ENCODE measurements at regions not wholly inside any gene's neighbourhood (a gene's known extent, or its start where the extent isn't known, plus 50 kb on each side); places are given as distances from the start of the nearest gene placed in this dataset.

DNA sequence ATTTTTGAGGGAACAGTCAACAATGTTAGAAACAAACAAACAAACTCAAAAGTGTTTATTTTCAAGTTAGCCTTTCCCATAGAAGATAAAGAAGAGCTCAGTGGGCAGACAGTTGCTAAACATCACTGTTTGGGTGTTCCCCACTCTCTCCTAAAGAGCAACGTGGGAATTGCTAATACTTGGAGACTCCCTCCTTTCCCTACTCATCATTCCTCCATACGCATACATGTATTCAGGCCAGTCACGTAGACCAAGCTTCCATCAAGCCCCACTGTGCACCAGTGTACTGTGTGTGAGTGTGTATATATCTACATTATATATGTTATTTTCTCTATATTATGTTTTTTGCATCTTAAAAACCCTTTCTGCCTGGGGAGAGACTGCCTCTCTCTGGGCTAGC lies 115.0 kb upstream of the EGFLAM start:
- TF ChIP-seq, protein P1, sequence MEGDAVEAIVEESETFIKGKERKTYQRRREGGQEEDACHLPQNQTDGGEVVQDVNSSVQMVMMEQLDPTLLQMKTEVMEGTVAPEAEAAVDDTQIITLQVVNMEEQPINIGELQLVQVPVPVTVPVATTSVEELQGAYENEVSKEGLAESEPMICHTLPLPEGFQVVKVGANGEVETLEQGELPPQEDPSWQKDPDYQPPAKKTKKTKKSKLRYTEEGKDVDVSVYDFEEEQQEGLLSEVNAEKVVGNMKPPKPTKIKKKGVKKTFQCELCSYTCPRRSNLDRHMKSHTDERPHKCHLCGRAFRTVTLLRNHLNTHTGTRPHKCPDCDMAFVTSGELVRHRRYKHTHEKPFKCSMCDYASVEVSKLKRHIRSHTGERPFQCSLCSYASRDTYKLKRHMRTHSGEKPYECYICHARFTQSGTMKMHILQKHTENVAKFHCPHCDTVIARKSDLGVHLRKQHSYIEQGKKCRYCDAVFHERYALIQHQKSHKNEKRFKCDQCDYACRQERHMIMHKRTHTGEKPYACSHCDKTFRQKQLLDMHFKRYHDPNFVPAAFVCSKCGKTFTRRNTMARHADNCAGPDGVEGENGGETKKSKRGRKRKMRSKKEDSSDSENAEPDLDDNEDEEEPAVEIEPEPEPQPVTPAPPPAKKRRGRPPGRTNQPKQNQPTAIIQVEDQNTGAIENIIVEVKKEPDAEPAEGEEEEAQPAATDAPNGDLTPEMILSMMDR (IDR thresholded peaks at IDR 0.05; ENCODE audit: low read length): no peak
- no peak for TF ChIP-seq EZH2 (IDR thresholded peaks at IDR 0.05; ENCODE audit: borderline replicate concordance, low read length)
